MM.1S (cell line): ENCODE measurements at regions not wholly inside any gene's neighbourhood (a gene's known extent, or its start where the extent isn't known, plus 50 kb on each side); places are given as distances from the start of the nearest gene placed in this dataset.

Experiments
- DNase-seq: peaks from one replicate; pipeline ENCODE4 v3.0.0-alpha.2; 2015
- H2AFZ ChIP-seq: fragments of 300-600 bp; sonication (generic); 2 replicates; pipeline ENCODE4 v1.6.0; 2016; ENCODE audit warnings: antibody characterized with exemption, low read length
- H3F3A ChIP-seq: fragments of 300-600 bp; sonication (generic); 2 replicates; pipeline ENCODE4 v1.6.1; 2016; ENCODE audit warnings: mild to moderate bottlenecking, antibody characterized with exemption, low read length, moderate library complexity, mixed read lengths; ENCODE audit not compliant: insufficient read depth
- H3K27ac ChIP-seq: fragments of 300-600 bp; sonication (generic); 2 replicates; pipeline ENCODE4 v1.5.1; 2016; ENCODE audit warnings: mild to moderate bottlenecking, low read length
- H3K27me3 ChIP-seq: fragments of 300-600 bp; sonication (generic); replicated peaks from 2 replicates; pipeline ENCODE4 v1.6.0; 2016; ENCODE audit warnings: low read length; ENCODE audit not compliant: insufficient read depth
- H3K36me3 ChIP-seq: fragments of 300-600 bp; sonication (generic); replicated peaks from 2 replicates; pipeline ENCODE4 v1.6.1; 2016; ENCODE audit warnings: mild to moderate bottlenecking, low read length, mixed read lengths; ENCODE audit not compliant: insufficient read depth
- H3K4me1 ChIP-seq: fragments of 300-600 bp; sonication (generic); 2 replicates; pipeline ENCODE4 v1.6.1; 2016; ENCODE audit warnings: low read length, mixed read lengths
- H3K4me2 ChIP-seq: fragments of 300-600 bp; sonication (generic); 2 replicates; pipeline ENCODE4 v1.6.0; 2016; ENCODE audit warnings: low read depth, low read length
- H3K4me3 ChIP-seq: fragments of 300-600 bp; sonication (generic); 2 replicates; pipeline ENCODE4 v1.5.1; 2016; ENCODE audit warnings: low read length, mixed read lengths
- H3K79me2 ChIP-seq: fragments of 300-600 bp; sonication (generic); 2 replicates; pipeline ENCODE4 v1.6.1; 2016; ENCODE audit warnings: mixed run types, low read length, mixed read lengths
- H3K9ac ChIP-seq: fragments of 300-600 bp; sonication (generic); 2 replicates; pipeline ENCODE4 v1.6.1; 2016; ENCODE audit warnings: low read length, mixed read lengths
- H3K9me2 ChIP-seq: fragments of 300-600 bp; sonication (generic); replicated peaks from 2 replicates; pipeline ENCODE4 v1.6.1; 2016; ENCODE audit warnings: mild to moderate bottlenecking, low read length, mixed read lengths; ENCODE audit not compliant: insufficient read depth
- H3K9me3 ChIP-seq: fragments of 300-600 bp; sonication (generic); replicated peaks from 2 replicates; pipeline ENCODE4 v1.6.1; 2016; ENCODE audit warnings: mild to moderate bottlenecking, low read length, mixed read lengths; ENCODE audit not compliant: insufficient read depth
- H4K20me1 ChIP-seq: fragments of 300-600 bp; sonication (generic); 2 replicates; pipeline ENCODE4 v1.6.1; 2016; ENCODE audit warnings: mild to moderate bottlenecking, low read length, moderate library complexity, mixed read lengths; ENCODE audit not compliant: insufficient read depth
- EZH2 ChIP-seq: fragments of 300-600 bp; sonication (generic); optimal IDR thresholded peaks from 2 replicates; pipeline ENCODE3; 2017; ENCODE audit warnings: low read depth, mild to moderate bottlenecking, antibody characterized with exemption, low read length, mixed read lengths
- EZH2phosphoT487 ChIP-seq: fragments of 300-600 bp; sonication (generic); IDR thresholded peaks from 2 replicates; pipeline ENCODE4 v1.6.1; 2018; ENCODE audit warnings: antibody characterized with exemption, low read length
- TF ChIP-seq, protein P1 (sequence below): fragments of 300-600 bp; sonication (generic); IDR thresholded peaks from 2 replicates; pipeline ENCODE4 v1.5.1; 2016; ENCODE audit warnings: antibody characterized with exemption, low read length, mixed read lengths

- H3K27ac ChIP-seq: no peak overlapping the region
- TF ChIP-seq EZH2phosphoT487: no peak
- TF ChIP-seq EZH2: no peak
- TF ChIP-seq, protein P1, sequence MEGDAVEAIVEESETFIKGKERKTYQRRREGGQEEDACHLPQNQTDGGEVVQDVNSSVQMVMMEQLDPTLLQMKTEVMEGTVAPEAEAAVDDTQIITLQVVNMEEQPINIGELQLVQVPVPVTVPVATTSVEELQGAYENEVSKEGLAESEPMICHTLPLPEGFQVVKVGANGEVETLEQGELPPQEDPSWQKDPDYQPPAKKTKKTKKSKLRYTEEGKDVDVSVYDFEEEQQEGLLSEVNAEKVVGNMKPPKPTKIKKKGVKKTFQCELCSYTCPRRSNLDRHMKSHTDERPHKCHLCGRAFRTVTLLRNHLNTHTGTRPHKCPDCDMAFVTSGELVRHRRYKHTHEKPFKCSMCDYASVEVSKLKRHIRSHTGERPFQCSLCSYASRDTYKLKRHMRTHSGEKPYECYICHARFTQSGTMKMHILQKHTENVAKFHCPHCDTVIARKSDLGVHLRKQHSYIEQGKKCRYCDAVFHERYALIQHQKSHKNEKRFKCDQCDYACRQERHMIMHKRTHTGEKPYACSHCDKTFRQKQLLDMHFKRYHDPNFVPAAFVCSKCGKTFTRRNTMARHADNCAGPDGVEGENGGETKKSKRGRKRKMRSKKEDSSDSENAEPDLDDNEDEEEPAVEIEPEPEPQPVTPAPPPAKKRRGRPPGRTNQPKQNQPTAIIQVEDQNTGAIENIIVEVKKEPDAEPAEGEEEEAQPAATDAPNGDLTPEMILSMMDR: no peak
- H3K36me3 ChIP-seq: no peaks in the 10 kb centered on the region
- H3K9me2 ChIP-seq: no peaks in the 10 kb centered on the region
- H3K4me3 ChIP-seq: no peak overlapping the region
- no peaks in the 10 kb centered on the region for H3K9me3 ChIP-seq
- no peak overlapping the region for H3K4me2 ChIP-seq
- DNase-seq: no peak
- H3K4me1 ChIP-seq: no peaks in the 10 kb centered on the region
- H4K20me1 ChIP-seq: no peaks in the 10 kb centered on the region
- no peaks in the 10 kb centered on the region for H3K79me2 ChIP-seq
- no peaks in the 10 kb centered on the region for H3K27me3 ChIP-seq
- H2AFZ ChIP-seq: no peak overlapping the region
- H3F3A ChIP-seq: no peaks in the 10 kb centered on the region
- no peak overlapping the region for H3K9ac ChIP-seq
Observed at GRCh38 chr20:23162887-23163286, 76.8 kb upstream of the CD93 start.

GRCh38 chr20:23161968-23162696 lies 76.0 kb upstream of the CD93 start:
- Histone ChIP-seq H3K36me3 (no peaks in the 10 kb centered on the region), H3K27me3 (no peaks in the 10 kb centered on the region), H3K4me1 (no peaks in the 10 kb centered on the region), H3F3A (no peaks in the 10 kb centered on the region), H3K4me2 (no peak overlapping the region), H3K9me3 (no peaks in the 10 kb centered on the region), H3K9me2 (no peaks in the 10 kb centered on the region), H2AFZ (no peak overlapping the region), H4K20me1 (no peaks in the 10 kb centered on the region), H3K4me3 (no peak overlapping the region), H3K79me2 (no peaks in the 10 kb centered on the region), H3K9ac (no peak overlapping the region), H3K27ac (no peak overlapping the region)
- TF ChIP-seq, protein P1: no peak
- TF ChIP-seq EZH2phosphoT487: no peak
- DNase-seq: no peak

DNA sequence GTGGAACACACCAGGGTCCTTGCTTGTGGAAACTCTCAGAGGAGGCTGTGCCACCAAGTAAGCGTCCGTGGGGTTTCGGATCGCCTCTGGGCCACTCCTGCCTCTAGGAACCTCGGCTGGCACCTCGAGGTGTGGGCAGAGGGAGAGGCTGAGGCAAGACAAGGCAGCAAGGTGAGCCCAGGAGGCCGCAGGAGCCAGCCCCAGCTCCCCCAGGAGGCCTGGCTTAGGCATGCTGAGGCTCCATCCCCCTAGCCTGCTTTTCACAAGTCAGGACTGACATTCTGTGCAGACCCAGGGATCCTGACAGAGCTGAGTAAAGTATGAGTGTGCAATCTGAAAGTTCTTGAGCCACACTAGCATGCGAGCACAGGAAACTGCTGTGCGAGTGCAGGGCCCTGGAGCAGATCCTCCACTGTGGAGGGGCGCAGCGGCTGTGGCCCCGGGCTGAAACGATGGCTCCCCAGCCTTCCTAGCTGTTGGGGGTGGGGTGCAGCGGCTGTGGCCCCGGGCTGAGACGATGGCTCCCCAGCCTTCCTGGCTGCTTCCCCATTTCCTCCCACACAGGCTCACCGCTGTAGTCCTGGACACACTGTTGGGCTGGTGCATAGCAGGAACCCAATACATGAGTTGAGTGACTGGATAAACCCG lies 75.2 kb upstream of the CD93 start:
- H3F3A ChIP-seq: no peaks in the 10 kb centered on the region
- TF ChIP-seq, protein P1: no peak
- no peak for TF ChIP-seq EZH2
- H3K9me2 ChIP-seq: no peaks in the 10 kb centered on the region
- no peaks in the 10 kb centered on the region for H3K36me3 ChIP-seq
- no peak overlapping the region for H3K4me2 ChIP-seq
- no peak for DNase-seq
- no peaks in the 10 kb centered on the region for H3K4me1 ChIP-seq
- H2AFZ ChIP-seq: no peak overlapping the region
- H4K20me1 ChIP-seq: no peaks in the 10 kb centered on the region
- H3K27me3 ChIP-seq: no peaks in the 10 kb centered on the region
- no peaks in the 10 kb centered on the region for H3K79me2 ChIP-seq
- no peaks in the 10 kb centered on the region for H3K9me3 ChIP-seq
- H3K9ac ChIP-seq: no peak overlapping the region
- H3K27ac ChIP-seq: no peak overlapping the region
- H3K4me3 ChIP-seq: no peak overlapping the region
